HCT116 (cell line): ENCODE measurements at regions not wholly inside any gene's neighbourhood (a gene's known extent, or its start where the extent isn't known, plus 50 kb on each side); places are given as distances from the start of the nearest gene placed in this dataset.

ENCODE experiments used
- ATAC-seq: fragments of 200-7000 bp; cut with Tn5 transposase; 2 replicates; pipeline ENCODE4 v1.9.1; 2020; ENCODE audit warnings: mild to moderate bottlenecking, moderate library complexity
- BruUV-seq: library from RNA; stranded (reverse); fragments of 400-500 nt; replicated peaks from 2 replicates; lab custom pipeline; 2021; lab: Mats Ljungman, UMichigan
- CTCF ChIA-PET: fragments of 300-600 bp; sonication (Branson Sonifier 250); formaldehyde crosslinking; loops from one replicate; lab custom pipeline; 2021; ENCODE audit warnings: antibody characterized with exemption; lab: Charles Lee
- POLR2A ChIA-PET: fragments of 300-600, 350-600 bp; sonication (Branson Sonifier 250); formaldehyde crosslinking; loops from one replicate; lab custom pipeline; 2021; ENCODE audit warnings: antibody characterized with exemption; lab: Charles Lee
- RAD21 ChIA-PET, 2 experiments: fragments of 300-600 bp; sonication (Branson Sonifier 250); formaldehyde crosslinking; loops; one replicate each; lab custom pipeline; 2023; ENCODE audit warnings: low total read pairs in 2 of 2; ENCODE audit not compliant: uncharacterized antibody in 2 of 2, unreplicated experiment in 2 of 2, low non-redundant PET in 1 of 2; lab: Charles Lee
- DNase-seq: peaks from one replicate; pipeline ENCODE4 v3.0.0-alpha.2; 2010; ENCODE audit warnings: low read depth, low spot score
- H2AFZ ChIP-seq: fragments of 200-600 bp; shearing (Covaris generic), sonication (generic); 2 replicates; pipeline ENCODE4 v1.6.1; 2017; ENCODE audit warnings: low read depth, mixed run types, mixed read lengths, antibody characterized with exemption, low read length; ENCODE audit not compliant: poor library complexity, severe bottlenecking
- H3K27ac ChIP-seq: 2 replicates; pipeline ENCODE4 v1.5.1; 2012; ENCODE audit warnings: low read depth, low read length
- H3K27me3 ChIP-seq: fragments of 200-600 bp; sonication (generic); 2 replicates; pipeline ENCODE4 v1.6.1; 2016; ENCODE audit warnings: mixed run types, low read length, mixed read lengths; ENCODE audit not compliant: insufficient read depth
- H3K36me3 ChIP-seq, 2 experiments: fragments of 200-500 bp in 1 of 2; fragments of 200-600 bp in 1 of 2; sonication (Bioruptor generic) in 1 of 2; sonication (generic) in 1 of 2; 2 replicates each; pipeline versions ENCODE4 v1.5.1 to v1.6.1; 2014 to 2016; ENCODE audit warnings: low read length in 2 of 2, inconsistent platforms in 1 of 2, mixed read lengths in 1 of 2, mixed run types in 1 of 2; ENCODE audit not compliant: insufficient read depth in 2 of 2, control insufficient read depth in 1 of 2
- H3K4me1 ChIP-seq, 2 experiments: fragments of 200-600 bp in 1 of 2; sonication (generic) in 1 of 2; 2 replicates each; pipeline versions ENCODE4 v1.5.1 to v1.6.1; 2012 to 2017; ENCODE audit warnings: low read length in 2 of 2, inconsistent platforms in 1 of 2, mild to moderate bottlenecking in 1 of 2, mixed read lengths in 1 of 2, mixed run types in 1 of 2, moderate library complexity in 1 of 2; ENCODE audit not compliant: insufficient read depth in 2 of 2, control insufficient read depth in 1 of 2
- H3K4me2 ChIP-seq: fragments of 200-600 bp; sonication (generic); 2 replicates; pipeline ENCODE4 v1.6.1; 2017; ENCODE audit warnings: mixed run types, low read length, mixed read lengths
- H3K4me3 ChIP-seq, 2 experiments: fragments of 200-600 bp in 1 of 2; sonication (generic) in 1 of 2; replicated peaks in 1 of 2; 2 replicates each; pipeline ENCODE4 v1.5.1; 2011 to 2016; ENCODE audit warnings: low read length in 2 of 2, control low read depth in 1 of 2, low read depth in 1 of 2, mild to moderate bottlenecking in 1 of 2, mixed read lengths in 1 of 2, mixed run types in 1 of 2
- H3K79me2 ChIP-seq: fragments of 200-600 bp; sonication (generic); 2 replicates; pipeline ENCODE4 v1.6.1; 2017; ENCODE audit warnings: mild to moderate bottlenecking, mixed run types, low read length, moderate library complexity, mixed read lengths; ENCODE audit not compliant: insufficient read depth
- H3K9ac ChIP-seq: fragments of 200-600 bp; sonication (generic); 2 replicates; pipeline ENCODE4 v1.6.1; 2016; ENCODE audit warnings: low read length, mixed read lengths
- H3K9me2 ChIP-seq: fragments of 200-600 bp; sonication (generic), shearing (Covaris generic); 2 replicates; pipeline ENCODE4 v1.6.1; 2017; ENCODE audit warnings: mixed run types, mild to moderate bottlenecking, moderate library complexity; ENCODE audit not compliant: insufficient read depth
- H3K9me3 ChIP-seq, 2 experiments: fragments of 200-500 bp in 1 of 2; fragments of 200-600 bp in 1 of 2; sonication (Bioruptor generic) in 1 of 2; sonication (generic) in 1 of 2; 2 replicates each; pipeline ENCODE4 v1.6.1; 2014 to 2017; ENCODE audit warnings: low read length in 2 of 2, mixed read lengths in 2 of 2, inconsistent platforms in 1 of 2, low read depth in 1 of 2, mild to moderate bottlenecking in 1 of 2, mixed run types in 1 of 2, moderate library complexity in 1 of 2; ENCODE audit not compliant: control insufficient read depth in 1 of 2, insufficient read depth in 1 of 2
- H4K20me1 ChIP-seq: fragments of 200-600 bp; sonication (generic), shearing (Covaris generic); 2 replicates; pipeline ENCODE4 v1.6.1; 2017; ENCODE audit warnings: mixed run types, mild to moderate bottlenecking, moderate library complexity; ENCODE audit not compliant: insufficient read depth
- CEBPB ChIP-seq: IDR thresholded peaks from 2 replicates; pipeline ENCODE4 v1.6.1; 2012; ENCODE audit warnings: low read depth
- ELF1 ChIP-seq: IDR thresholded peaks from 2 replicates; pipeline ENCODE4 v1.6.1; 2012; ENCODE audit warnings: low read depth, borderline replicate concordance
- EZH2 ChIP-seq: fragments of 200-600 bp; sonication (generic); IDR thresholded peaks from 2 replicates; pipeline ENCODE4 v1.6.1; 2017; ENCODE audit warnings: antibody characterized with exemption, mixed run types
- JUND ChIP-seq: IDR thresholded peaks from 2 replicates; pipeline ENCODE4 v1.6.1; 2012
- MAX ChIP-seq: IDR thresholded peaks from 2 replicates; pipeline ENCODE4 v1.6.1; 2012
- POLR2A ChIP-seq: IDR thresholded peaks from 2 replicates; pipeline ENCODE4 v1.7.0; 2011; ENCODE audit warnings: borderline replicate concordance; ENCODE audit not compliant: insufficient read depth, insufficient read length; ENCODE audit errors: extremely low read depth
- RAD21 ChIP-seq: IDR thresholded peaks from 2 replicates; pipeline ENCODE4 v1.6.1; 2012; ENCODE audit warnings: low read depth, mild to moderate bottlenecking
- REST ChIP-seq: IDR thresholded peaks from 2 replicates; pipeline ENCODE4 v1.6.1; 2012; ENCODE audit warnings: low read depth
- SIN3A ChIP-seq: IDR thresholded peaks from 2 replicates; pipeline ENCODE4 v1.6.1; 2012; ENCODE audit warnings: low read depth
- SRF ChIP-seq: IDR thresholded peaks from 2 replicates; pipeline ENCODE4 v1.6.1; 2012; ENCODE audit warnings: low read depth
- TCF7L2 ChIP-seq: IDR thresholded peaks from 2 replicates; pipeline ENCODE4 v1.7.0; 2011; ENCODE audit warnings: borderline replicate concordance, inconsistent platforms; ENCODE audit not compliant: insufficient read depth, insufficient read length; ENCODE audit errors: extremely low read depth
- YY1 ChIP-seq: IDR thresholded peaks from 2 replicates; pipeline ENCODE4 v1.6.1; 2011; ENCODE audit warnings: low read length, low read depth, moderate library complexity, mild to moderate bottlenecking; ENCODE audit not compliant: insufficient replicate concordance; ENCODE audit errors: extremely low read depth
- ZFX ChIP-seq: fragments of 450-650 bp; IDR thresholded peaks from 2 replicates; pipeline ENCODE4 v1.6.1; 2017
- ZNF274 ChIP-seq: fragments of 200-500 bp; sonication (Bioruptor generic); IDR thresholded peaks from 2 replicates; pipeline ENCODE4 v1.6.1; 2014; ENCODE audit warnings: mild to moderate bottlenecking, low read depth, low read length, inconsistent platforms
- intact Hi-C: fragments of 100-400 bp; cut with micrococcal nuclease; formaldehyde crosslinking; loops from 2 replicates; pipeline ENCODE4 v1.10.0; 2022
- TF ChIP-seq, protein P1 (sequence below): IDR thresholded peaks from 2 replicates; pipeline ENCODE4 v1.6.1; 2012

DNA sequence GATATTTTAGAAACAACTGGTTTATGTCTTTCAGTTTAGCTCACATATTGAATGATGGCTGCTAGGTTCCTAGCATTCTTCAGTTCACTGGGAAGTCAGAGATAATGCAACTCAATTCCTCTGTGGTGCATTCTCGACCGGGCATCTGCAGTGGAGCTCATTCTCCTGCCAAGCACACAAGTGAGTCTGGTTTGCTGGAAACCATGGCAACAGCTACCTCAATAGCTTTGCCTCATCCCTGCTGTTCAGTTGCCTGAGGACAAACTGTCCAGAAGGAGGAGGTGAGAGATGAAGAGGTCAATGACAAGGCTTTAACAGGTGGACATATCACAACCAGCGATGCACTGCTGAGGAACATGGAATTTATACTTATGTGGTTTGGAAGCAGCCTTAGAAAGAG, 816.9 kb downstream of the AACS start:
- DNase-seq (no peak), ATAC-seq (no peak)
- Histone ChIP-seq H3K4me2 (no peak overlapping the region), H3K9ac (no peak overlapping the region), H3K9me2 (no peaks in the 10 kb centered on the region), H3K4me3 (no peak overlapping the region), H3K27ac (no peak overlapping the region), H3K9me3 (peaks cover 4 to 10% of the 10 kb centered on the region in 2 experiments; a peak in 2 of 4 replicates), H2AFZ (no peak overlapping the region), H3K79me2 (no peaks in the 10 kb centered on the region), H3K4me1 (no peaks in the 10 kb centered on the region), H3K27me3 (no peaks in the 10 kb centered on the region), H3K36me3 (no peaks in the 10 kb centered on the region), H4K20me1 (no peaks in the 10 kb centered on the region)
- TF ChIP-seq ELF1 (no peak), MAX (no peak), YY1 (no peak), SRF (no peak), ZNF274 (no peak), EZH2 (no peak), TCF7L2 (no peak), ZFX (no peak), SIN3A (no peak), POLR2A (no peak)
- TF ChIP-seq, protein P1, sequence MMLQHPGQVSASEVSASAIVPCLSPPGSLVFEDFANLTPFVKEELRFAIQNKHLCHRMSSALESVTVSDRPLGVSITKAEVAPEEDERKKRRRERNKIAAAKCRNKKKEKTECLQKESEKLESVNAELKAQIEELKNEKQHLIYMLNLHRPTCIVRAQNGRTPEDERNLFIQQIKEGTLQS = no peak
- CTCF ChIA-PET = no interaction called here
- POLR2A ChIA-PET = no interaction called here
- BruUV-seq = no TSS peak
- RAD21 ChIA-PET = no interaction called here
- intact Hi-C loops = no loop called here

- H3K36me3 ChIP-seq = no peaks in the 10 kb centered on the region
- POLR2A ChIA-PET = no interaction called here
- RAD21 ChIA-PET = no interaction called here
- CTCF ChIA-PET = no interaction called here
- no peak for DNase-seq
- intact Hi-C loops = no loop called here
- no peak overlapping the region for H2AFZ ChIP-seq
- TF ChIP-seq JUND (no peak), CEBPB (no peak), RAD21 (no peak), REST (no peak)
- TF ChIP-seq, all 23 proteins: peak for 0
- no peak overlapping the region for H3K4me2 ChIP-seq
- ATAC-seq = no peak
- H3K4me3 ChIP-seq = no peak overlapping the region
- no TSS peak for BruUV-seq
- H3K9ac ChIP-seq = no peak overlapping the region
- no peaks in the 10 kb centered on the region for H3K4me1 ChIP-seq
- no peaks in the 10 kb centered on the region for H3K9me2 ChIP-seq
- no peak overlapping the region for H3K27ac ChIP-seq
- H4K20me1 ChIP-seq = no peaks in the 10 kb centered on the region
- H3K27me3 ChIP-seq = no peaks in the 10 kb centered on the region
- H3K9me3 ChIP-seq = peaks cover 7 to 13% of the 10 kb centered on the region in 2 experiments; a peak in 2 of 4 replicates
- no peaks in the 10 kb centered on the region for H3K79me2 ChIP-seq
Observed at GRCh38 chr12:125888921-125889320, 823.7 kb downstream of the AACS start.
